ENCODE measurements at regions not wholly inside any gene's neighbourhood (a gene's known extent, or its start where the extent isn't known, plus 50 kb on each side); places are given as distances from the start of the nearest gene placed in this dataset.
"Not testable (repeated sequence)": the region's sequence is repeated elsewhere in the genome, so short reads cannot be mapped to it uniquely, and the experiment has no call there.

- peak overlapping the region; percentile 94 for H3K27ac ChIP-seq (replicated peaks)
- peaks cover 51% of the 10 kb centered on the region for H3K4me1 ChIP-seq
- no peak for DNase-seq
- no peaks in the 10 kb centered on the region for H3K36me3 ChIP-seq
- no peak overlapping the region for H3K4me3 ChIP-seq
- intact Hi-C loops (cut with micrococcal nuclease): no loop called here
- no peaks in the 10 kb centered on the region for H3K9me3 ChIP-seq (replicated peaks)
- no peaks in the 10 kb centered on the region for H3K27me3 ChIP-seq (ENCODE audit: low read depth)
- TF ChIP-seq CTCF (IDR thresholded peaks at IDR 0.05; ENCODE audit: borderline replicate concordance): no peak
Measured at GRCh38 chr1:203559523-203559922, 65.6 kb downstream of the OPTC start.

DNA sequence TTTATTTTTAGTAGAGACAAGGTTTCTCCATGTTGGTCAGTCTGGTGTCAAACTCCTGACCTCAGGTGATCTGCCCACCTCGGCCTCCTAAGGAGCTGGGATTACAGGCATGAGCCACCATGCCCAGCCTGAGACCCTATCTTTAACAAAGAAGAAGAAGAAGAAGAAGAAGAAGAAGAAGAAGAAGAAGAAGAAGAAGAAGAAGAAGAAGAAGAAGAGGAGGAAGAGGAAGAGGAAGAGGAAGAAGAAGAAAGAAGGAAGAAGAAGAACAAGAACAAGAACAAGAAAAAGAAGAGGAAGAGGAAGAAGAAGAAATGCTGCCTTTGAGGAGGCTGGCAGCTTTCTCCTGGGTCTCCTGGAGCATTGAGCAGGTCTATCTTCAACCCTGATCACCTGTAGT is 64.9 kb upstream of the ATP2B4 start:
- H3K36me3 ChIP-seq; H3K9me3 ChIP-seq (replicated peaks); H3K27me3 ChIP-seq (ENCODE audit: low read depth); intact Hi-C loops (cut with micrococcal nuclease); DNase-seq; H3K4me3 ChIP-seq; H3K27ac ChIP-seq (replicated peaks): not testable (repeated sequence)
- H3K4me1 ChIP-seq: peaks cover 30% of the 10 kb centered on the region

- peaks cover 15% of the 10 kb centered on the region for H3K4me1 ChIP-seq
- H3K36me3 ChIP-seq: no peaks in the 10 kb centered on the region
- no peak for DNase-seq
- no peaks in the 10 kb centered on the region for H3K27me3 ChIP-seq (ENCODE audit: low read depth)
- no peaks in the 10 kb centered on the region for H3K9me3 ChIP-seq (replicated peaks)
- no peak for TF ChIP-seq CTCF (IDR thresholded peaks at IDR 0.05; ENCODE audit: borderline replicate concordance)
- no peak overlapping the region for H3K4me3 ChIP-seq
- no peak overlapping the region for H3K27ac ChIP-seq (replicated peaks)
- intact Hi-C loops (cut with micrococcal nuclease): no loop called here
Measured at GRCh38 chr1:203563291-203563690, 63.3 kb upstream of the ATP2B4 start.

DNA sequence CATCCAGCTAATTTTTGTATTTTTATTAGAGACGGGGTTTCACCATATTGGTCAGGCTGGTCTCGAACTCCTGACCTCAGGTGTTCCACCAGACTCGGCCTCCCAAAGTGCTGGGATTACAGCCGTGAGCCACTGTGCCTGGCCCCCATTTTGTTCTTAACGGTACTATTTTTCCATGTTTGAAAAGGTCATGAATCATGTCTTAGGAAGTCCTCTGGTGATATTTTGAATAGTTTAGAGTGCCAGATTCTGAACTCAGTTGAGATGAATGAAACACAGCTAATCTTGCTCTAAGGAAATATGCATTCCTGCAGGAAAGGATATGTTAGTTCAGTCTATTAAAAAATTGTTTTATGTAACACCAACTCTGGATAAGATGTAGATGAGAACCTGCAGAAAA is 62.6 kb upstream of the ATP2B4 start:
- Histone ChIP-seq H3K36me3 (no peaks in the 10 kb centered on the region), H3K27me3 (ENCODE audit: low read depth) (no peaks in the 10 kb centered on the region), H3K9me3 (replicated peaks) (no peaks in the 10 kb centered on the region), H3K4me1 (peaks cover 8% of the 10 kb centered on the region), H3K27ac (replicated peaks) (no peak overlapping the region), H3K4me3 (no peak overlapping the region)
- intact Hi-C loops (cut with micrococcal nuclease): no loop called here
- no peak for DNase-seq
- TF ChIP-seq CTCF (IDR thresholded peaks at IDR 0.05; ENCODE audit: borderline replicate concordance): no peak

DNA sequence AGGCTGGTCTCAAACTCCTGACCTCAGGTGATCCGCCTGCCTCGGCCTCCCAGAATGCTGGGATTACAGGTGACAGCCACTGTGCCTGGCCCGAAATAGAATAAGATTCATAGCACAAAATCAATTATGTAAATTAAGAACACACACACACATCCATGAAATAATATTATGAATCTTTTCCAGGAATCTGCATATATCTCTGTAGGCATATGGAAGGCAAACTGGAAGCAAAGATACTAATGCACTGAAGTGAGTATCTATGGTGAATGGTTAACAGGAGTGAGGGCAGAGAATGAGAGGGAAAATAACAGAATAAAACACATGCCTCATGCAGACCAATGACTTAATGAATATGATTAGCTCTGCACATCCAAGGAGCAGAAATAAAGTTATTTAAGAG is 61.6 kb upstream of the ATP2B4 start:
- intact Hi-C loops (cut with micrococcal nuclease): no loop called here

GRCh38 chr1:203565981-203566380 is 60.7 kb upstream of the ATP2B4 start:
- no peak overlapping the region for H3K4me3 ChIP-seq
- TF ChIP-seq CTCF (IDR thresholded peaks at IDR 0.05; ENCODE audit: borderline replicate concordance): no peak
- no peak for DNase-seq
- H3K27me3 ChIP-seq (ENCODE audit: low read depth): no peaks in the 10 kb centered on the region
- intact Hi-C loops (cut with micrococcal nuclease): no loop called here
- no peaks in the 10 kb centered on the region for H3K4me1 ChIP-seq
- H3K36me3 ChIP-seq: no peaks in the 10 kb centered on the region
- H3K27ac ChIP-seq (replicated peaks): no peak overlapping the region
- no peaks in the 10 kb centered on the region for H3K9me3 ChIP-seq (replicated peaks)

More for the DNA sequence above, 61.6 kb upstream of the ATP2B4 start:
- H3K36me3 ChIP-seq: no peaks in the 10 kb centered on the region
- no peak for TF ChIP-seq CTCF (IDR thresholded peaks at IDR 0.05; ENCODE audit: borderline replicate concordance)
- no peak for DNase-seq
- no peaks in the 10 kb centered on the region for H3K9me3 ChIP-seq (replicated peaks)
- no peaks in the 10 kb centered on the region for H3K4me1 ChIP-seq
- H3K27me3 ChIP-seq (ENCODE audit: low read depth): no peaks in the 10 kb centered on the region
- H3K27ac ChIP-seq (replicated peaks): no peak overlapping the region
- no peak overlapping the region for H3K4me3 ChIP-seq

DNA sequence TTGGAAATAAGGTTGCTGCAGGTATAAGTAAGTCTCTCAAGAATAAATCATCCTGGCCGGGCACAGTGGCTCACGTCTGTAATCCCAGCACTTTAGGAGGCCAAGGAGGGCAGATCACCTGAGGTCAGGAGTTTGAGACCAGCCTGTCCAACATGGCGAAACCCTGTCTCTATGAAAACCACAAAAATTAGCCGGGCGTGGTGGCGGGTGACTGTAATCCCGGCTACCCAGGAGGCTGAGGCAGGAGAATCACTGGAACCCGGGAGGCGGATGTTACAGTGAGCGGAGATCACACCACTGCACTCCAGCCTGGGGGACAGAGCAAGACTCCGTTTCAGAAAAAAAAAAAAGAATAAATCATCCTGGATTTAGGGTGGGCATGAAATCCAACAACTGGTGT is 59.7 kb upstream of the ATP2B4 start:
- H3K4me3 ChIP-seq; H3K36me3 ChIP-seq; DNase-seq; intact Hi-C loops (cut with micrococcal nuclease); H3K4me1 ChIP-seq; H3K27me3 ChIP-seq (ENCODE audit: low read depth); H3K9me3 ChIP-seq (replicated peaks); H3K27ac ChIP-seq (replicated peaks): not testable (repeated sequence)

Data from left ventricle myocardium inferior (tissue), 1 donor.